IPS DF 19.7 (cell line): ENCODE measurements at regions not wholly inside any gene's neighbourhood (a gene's known extent, or its start where the extent isn't known, plus 50 kb on each side); places are given as distances from the start of the nearest gene placed in this dataset.

Experiments
- DNase-seq: peaks from one replicate; pipeline ENCODE4 v3.0.0-alpha.2; 2013; ENCODE audit warnings: low read depth, low spot score

GRCh38 chr2:133940134-133940533 is 313.7 kb upstream of the MGAT5 start:
- no peak for DNase-seq

DNA sequence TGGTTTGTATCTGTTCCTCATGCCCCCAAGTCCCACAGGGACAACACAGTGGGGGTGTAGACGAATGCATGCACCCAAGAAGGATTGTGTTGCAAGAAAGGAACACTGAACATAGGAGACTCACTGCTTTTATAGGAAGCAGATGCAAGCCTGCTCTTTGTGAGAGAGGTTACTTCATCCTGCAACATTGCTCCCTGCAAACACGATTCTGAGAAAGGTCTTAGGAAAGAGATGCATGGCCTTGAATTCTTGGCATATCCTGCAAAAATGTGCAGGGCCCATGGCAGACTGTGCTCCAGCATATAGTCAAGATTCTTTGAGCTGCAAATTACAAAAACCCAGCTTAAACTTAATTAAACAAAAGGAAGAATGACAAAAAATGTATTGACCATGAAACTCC is 312.2 kb upstream of the MGAT5 start:
- DNase-seq = no peak

- no peak for DNase-seq
Observed at GRCh38 chr2:133942398-133942797, 311.5 kb upstream of the MGAT5 start.

DNA sequence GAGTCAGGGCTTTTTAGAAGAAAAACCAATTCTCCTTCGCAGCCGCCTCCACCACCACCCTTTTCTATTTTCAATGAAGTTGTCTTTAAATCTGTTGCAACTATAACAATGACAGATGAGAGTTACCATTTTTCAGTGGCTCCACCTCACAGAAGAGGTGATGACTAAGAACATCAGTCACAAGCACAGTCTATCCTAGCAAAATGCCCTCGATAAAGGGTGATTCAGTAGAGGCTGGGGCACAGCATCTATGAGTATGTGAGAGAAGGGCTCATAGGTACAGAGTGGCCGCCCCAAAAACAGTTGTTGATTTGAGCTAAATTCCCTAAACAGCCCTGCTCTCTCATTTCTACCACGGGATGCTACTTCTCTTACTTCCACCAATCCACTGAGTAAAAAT is 310.8 kb upstream of the MGAT5 start:
- no peak for DNase-seq

DNA sequence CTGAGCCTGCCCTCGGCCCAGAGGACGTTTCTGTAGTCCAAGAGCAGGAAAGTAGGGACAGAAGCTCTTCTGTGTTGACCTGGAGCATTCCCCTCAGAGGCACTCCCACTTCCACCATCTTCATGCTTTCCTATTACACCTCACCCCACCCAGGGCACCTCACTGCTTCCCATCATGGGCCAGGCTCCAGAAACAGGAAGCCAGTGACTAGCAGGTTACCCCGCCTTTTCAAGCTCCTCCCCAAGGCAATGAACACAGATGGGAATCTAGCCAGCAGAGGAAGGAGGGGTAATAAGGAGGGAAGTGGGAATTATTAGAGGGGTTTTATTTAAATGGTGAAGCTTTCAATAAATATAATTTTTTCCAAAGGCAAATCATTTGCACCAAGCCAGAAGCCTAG is 308.8 kb upstream of the MGAT5 start:
- DNase-seq = no peak

DNA sequence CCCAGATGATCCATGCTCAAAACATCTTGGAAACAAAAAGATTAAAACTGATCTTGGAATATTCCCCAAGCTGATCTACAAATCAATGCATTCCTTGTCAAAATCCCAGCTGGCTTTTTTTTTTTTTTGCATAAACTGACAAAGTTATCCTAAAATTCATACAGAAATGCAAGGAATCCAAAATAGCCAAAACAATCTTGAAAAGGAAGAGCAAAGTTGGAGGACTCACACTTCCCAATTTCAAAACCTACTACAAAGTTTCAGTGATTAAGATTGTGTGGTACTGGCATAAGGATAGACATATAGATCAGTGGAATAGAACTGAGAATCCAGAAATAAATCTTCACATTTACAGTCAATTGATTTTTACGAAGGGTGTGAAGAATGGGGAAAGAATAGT is 306.8 kb upstream of the MGAT5 start:
- DNase-seq = no peak

- DNase-seq = no peak
Observed at GRCh38 chr2:133948610-133949290, 305.1 kb upstream of the MGAT5 start.

DNA sequence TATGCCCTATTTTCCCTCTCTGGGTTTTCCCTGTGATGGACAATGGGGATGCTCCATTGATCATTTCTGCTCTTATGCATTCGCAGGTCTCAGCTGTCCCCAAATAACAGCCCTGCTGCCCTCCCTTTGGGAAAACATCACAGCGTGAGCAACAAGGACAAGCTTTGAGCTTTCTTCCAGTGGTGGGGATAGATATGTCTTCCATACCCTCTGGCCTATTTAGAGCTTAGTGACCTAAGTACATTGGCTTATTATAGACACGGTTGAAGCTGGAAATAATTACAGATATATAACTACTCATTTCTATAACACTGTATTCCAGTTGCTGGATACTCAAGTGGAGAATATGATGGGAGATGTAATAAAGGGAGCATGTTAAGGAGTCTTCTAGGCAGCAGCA is 304.3 kb upstream of the MGAT5 start:
- DNase-seq = no peak

- DNase-seq = no peak
Observed at GRCh38 chr2:133951209-133951608, 302.7 kb upstream of the MGAT5 start.

DNA sequence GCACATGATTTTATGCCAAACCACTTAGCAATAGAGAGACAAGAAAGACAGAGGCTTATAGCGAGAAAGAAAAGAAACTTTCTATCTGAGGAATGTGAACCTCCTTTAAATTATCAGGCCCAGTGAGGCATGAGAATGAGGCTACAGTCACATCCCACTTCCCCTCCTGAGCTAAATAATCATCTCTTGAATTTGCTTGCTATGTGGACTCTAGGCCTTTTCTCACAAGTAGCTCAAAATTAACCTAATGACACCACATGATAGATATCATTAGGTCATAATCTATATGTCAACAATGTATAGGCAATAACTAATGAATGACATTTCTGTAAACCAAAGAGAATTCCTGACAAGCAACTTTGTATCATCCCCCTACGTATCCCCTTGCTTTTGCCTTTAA is 301.5 kb upstream of the MGAT5 start:
- no peak for DNase-seq

DNA sequence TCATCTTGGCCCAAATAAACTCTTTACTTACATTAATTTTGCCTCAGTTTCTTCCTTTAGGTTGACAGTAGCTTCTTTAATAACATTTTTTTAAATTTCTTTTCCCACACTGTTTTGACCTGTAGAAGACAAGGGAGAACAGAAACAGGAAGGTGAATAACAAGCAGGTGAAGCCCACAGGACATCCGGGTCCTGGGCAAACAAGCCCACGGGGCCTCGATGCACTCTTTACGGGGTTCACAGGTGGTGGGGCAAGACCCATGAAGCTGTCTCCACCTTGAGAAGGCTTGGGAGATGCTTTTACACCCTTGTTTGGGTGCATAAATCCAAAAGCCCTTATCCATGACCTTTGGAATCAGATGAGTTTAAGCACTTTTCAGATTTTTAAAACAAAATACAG is 301.0 kb upstream of the MGAT5 start:
- no peak for DNase-seq

GRCh38 chr2:133953524-133953923 is 300.3 kb upstream of the MGAT5 start:
- DNase-seq = no peak

DNA sequence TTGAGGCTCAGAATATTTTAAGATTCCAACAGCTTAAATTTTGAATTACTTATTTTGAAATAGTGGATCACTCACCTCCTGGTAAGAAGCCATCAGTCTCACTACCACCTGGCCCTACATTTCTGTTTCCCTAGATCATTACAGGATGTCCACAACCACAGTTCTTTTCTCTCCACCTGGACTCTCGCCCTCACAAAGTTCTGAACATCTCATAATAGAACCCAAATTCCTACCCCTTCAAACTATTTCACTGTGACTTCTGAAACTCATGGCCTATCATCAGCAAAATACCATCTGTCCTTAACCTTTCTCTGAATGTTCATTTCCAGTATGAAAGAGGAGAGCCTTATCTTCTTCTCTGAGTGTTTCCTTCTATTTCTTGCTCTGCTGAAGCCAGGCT is 299.2 kb upstream of the MGAT5 start:
- no peak for DNase-seq

GRCh38 chr2:133955169-133955568 is 298.7 kb upstream of the MGAT5 start:
- no peak for DNase-seq

DNA sequence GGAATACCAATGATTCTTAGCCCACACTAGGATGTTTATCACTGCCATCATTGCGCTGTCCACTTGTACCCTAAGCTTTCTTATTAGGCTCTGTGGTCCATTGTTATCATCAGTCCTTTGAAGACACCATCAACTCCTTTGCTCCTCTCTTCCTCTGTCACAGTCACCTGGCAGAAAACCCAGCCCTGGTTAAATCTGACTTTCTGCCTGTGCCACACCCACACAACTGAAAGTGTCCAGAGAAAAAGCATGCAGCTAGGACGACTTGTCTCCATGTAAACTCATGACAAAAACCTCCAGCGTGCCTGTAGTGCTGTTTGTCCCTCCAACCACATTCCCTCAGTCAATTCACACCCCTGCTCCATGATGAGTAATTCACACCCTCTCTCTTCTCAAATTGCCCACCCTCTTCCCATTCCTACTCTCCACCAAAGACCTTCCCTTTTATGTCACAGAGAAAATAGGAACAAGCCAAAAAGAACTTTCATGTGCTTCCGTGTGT is 297.4 kb upstream of the MGAT5 start:
- no peak for DNase-seq

GRCh38 chr2:133957724-133958480 is 296.0 kb upstream of the MGAT5 start:
- no peak for DNase-seq

DNA sequence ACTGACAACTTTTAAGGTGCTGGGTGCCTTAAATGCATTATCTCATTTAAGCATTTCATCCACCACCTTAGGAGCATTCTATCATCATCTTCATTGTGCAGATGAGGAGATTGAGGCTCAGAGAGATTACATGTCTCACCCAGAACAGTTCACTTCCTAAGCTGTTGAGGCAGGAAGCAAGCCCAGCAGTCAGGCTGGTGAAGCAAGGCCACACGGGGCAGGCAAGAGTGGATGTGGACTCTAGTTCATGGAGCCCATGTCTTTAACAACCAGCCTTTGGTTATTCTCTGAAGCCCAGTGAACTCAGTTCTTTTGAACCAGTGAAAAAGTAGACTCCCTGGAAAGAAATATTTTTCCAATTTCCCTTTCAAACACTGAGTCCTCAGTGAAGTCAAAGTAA is 294.8 kb upstream of the MGAT5 start:
- DNase-seq = no peak

DNA sequence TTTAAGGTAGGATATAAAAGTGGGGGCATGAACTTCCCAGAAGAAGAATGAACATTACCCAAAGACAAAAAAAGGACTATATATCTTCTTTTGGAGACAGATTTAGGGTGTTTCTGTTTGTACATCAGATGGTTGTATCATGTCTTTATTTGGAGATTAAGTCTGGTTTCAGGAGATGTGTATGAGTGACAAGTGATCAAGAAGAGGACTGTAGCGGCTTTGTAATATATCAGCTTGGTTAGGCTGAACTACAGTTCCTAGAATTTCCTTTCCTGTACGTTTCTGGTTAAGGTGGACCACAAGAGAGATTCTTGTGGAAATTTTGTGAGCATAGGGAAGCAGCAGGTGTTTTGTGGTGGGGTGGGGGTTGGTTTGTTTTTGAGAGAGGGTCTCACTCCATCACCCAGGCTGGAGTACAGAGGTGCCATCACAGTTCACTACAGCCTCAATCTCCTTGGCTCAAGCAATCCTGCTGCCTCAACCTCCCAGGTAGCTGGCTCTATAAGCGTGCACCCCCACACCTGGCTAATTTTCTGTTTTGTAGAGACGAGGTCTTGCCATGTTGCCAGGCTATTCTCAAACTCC is 287.1 kb upstream of the MGAT5 start:
- no peak for DNase-seq

- no peak for DNase-seq
Observed at GRCh38 chr2:133967326-133967725, 286.5 kb upstream of the MGAT5 start.

- no peak for DNase-seq
Observed at GRCh38 chr2:133968446-133968845, 285.4 kb upstream of the MGAT5 start.

DNA sequence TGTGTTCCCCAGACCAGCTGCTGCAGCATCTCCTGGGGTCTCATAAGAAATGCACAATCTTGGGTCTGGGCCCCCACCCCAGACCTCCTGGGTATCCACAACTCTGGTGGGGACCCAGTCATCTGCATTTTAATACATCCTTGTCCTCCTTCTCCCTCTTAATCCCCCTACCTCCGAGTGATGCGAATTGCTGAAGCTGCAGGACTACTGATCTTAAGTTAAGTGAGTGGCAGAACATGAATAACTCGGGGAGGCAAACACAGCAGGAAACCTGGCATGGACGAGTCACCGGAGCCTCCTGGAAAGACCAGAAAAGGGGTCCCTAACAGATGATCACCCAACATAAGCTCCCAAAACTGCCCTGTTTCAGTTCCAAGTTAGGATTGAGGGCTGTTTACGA is 283.2 kb upstream of the MGAT5 start:
- DNase-seq = no peak

DNA sequence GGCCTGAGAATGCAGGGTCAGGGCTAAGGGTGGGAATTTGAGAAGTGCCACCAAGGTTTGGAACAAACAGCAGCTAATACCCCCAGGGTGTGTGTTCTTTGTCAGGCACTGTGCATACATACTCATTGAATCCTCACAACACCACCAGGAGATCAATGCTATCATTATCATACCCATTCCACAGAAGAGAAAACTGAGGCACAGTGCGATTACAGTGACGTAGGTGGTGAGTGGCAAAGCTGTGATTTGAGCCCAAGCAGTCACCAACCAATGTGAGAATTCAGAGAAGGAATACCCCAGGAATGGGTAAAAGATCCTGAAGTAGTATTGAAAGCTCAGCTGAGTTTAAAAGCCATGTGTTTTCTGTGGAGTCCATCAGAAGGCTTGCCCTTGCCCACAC is 281.6 kb upstream of the MGAT5 start:
- DNase-seq = no peak

GRCh38 chr2:133972786-133973185 is 281.1 kb upstream of the MGAT5 start:
- no peak for DNase-seq
